Endothelial cell of umbilical vein (primary cell): ENCODE measurements at regions not wholly inside any gene's neighbourhood (a gene's known extent, or its start where the extent isn't known, plus 50 kb on each side); places are given as distances from the start of the nearest gene placed in this dataset.
"Not testable (repeated sequence)": the region's sequence is repeated elsewhere in the genome, so short reads cannot be mapped to it uniquely, and the experiment has no call there.

ENCODE experiments used
- BruUV-seq: library from RNA; stranded (reverse); fragments of 400-500 nt; replicated peaks from 2 replicates; lab custom pipeline; 2021; lab: Mats Ljungman, UMichigan
- CTCF ChIA-PET: fragments of 300-600, 350-600 bp; sonication (Branson Sonifier 250); formaldehyde crosslinking; loops from one replicate; lab custom pipeline; 2021; ENCODE audit warnings: antibody characterized with exemption, inconsistent platforms; lab: Charles Lee
- POLR2A ChIA-PET: fragments of 300-600, 350-600 bp; sonication (Branson Sonifier 250); formaldehyde crosslinking; loops from one replicate; lab custom pipeline; 2021; ENCODE audit warnings: antibody characterized with exemption, inconsistent platforms; lab: Charles Lee
- DNase-seq: peaks from one replicate; pipeline ENCODE4 v3.0.0-alpha.2; 2011; ENCODE audit warnings: low read depth, low spot score
- FAIRE-seq: peaks from 2 replicates; lab custom pipeline; 2011; peaks lifted over from hg19 to GRCh38; lab: Jason Lieb, UNC
- H2AFZ ChIP-seq: 2 replicates; pipeline ENCODE4 v1.6.0; 2012; ENCODE audit warnings: low read depth, low read length, control low read depth, inconsistent platforms
- H3K27ac ChIP-seq: 2 replicates; pipeline ENCODE4 v1.5.1; 2011; ENCODE audit warnings: low read depth, mild to moderate bottlenecking, control low read depth, low read length, moderate library complexity; ENCODE audit not compliant: insufficient read depth
- H3K27me3 ChIP-seq, 2 experiments: 2 replicates each; pipeline versions ENCODE4 v1.6.0 to v1.6.1; 2011; ENCODE audit warnings: low read length in 2 of 2, mixed read lengths in 1 of 2; ENCODE audit not compliant: control insufficient read depth in 2 of 2, insufficient read depth in 2 of 2
- H3K36me3 ChIP-seq, 2 experiments: 2 replicates in 1 of 2; 3 replicates in 1 of 2; pipeline ENCODE4 v1.5.1; 2011; ENCODE audit warnings: low read length in 2 of 2, mild to moderate bottlenecking in 1 of 2, moderate library complexity in 1 of 2; ENCODE audit not compliant: control insufficient read depth in 2 of 2, insufficient read depth in 2 of 2; ENCODE audit errors: extremely low read depth in 1 of 2
- H3K4me1 ChIP-seq: 3 replicates; pipeline ENCODE4 v1.5.1; 2011; ENCODE audit warnings: mild to moderate bottlenecking, low read length; ENCODE audit not compliant: control insufficient read depth, insufficient read depth; ENCODE audit errors: extremely low read depth
- H3K4me2 ChIP-seq: 2 replicates; pipeline ENCODE4 v1.6.1; 2011; ENCODE audit warnings: low read length, control low read depth, mixed read lengths; ENCODE audit not compliant: insufficient read depth
- H3K4me3 ChIP-seq, 3 experiments: fragments of 200-600 bp in 1 of 3; sonication (generic), shearing (Covaris generic) in 1 of 3; replicated peaks in 1 of 3; 2 replicates each; pipeline ENCODE4 v1.5.1; 2011 to 2016; ENCODE audit warnings: control low read depth in 3 of 3, low read length in 3 of 3, mild to moderate bottlenecking in 2 of 3, inconsistent platforms in 1 of 3, low read depth in 1 of 3, moderate library complexity in 1 of 3; ENCODE audit not compliant: insufficient read depth in 1 of 3
- H3K79me2 ChIP-seq: 2 replicates; pipeline ENCODE4 v1.6.0; 2012; ENCODE audit warnings: low read length, inconsistent platforms; ENCODE audit not compliant: control insufficient read depth, insufficient read depth
- H3K9ac ChIP-seq: replicated peaks from 2 replicates; pipeline ENCODE3; 2011; ENCODE audit warnings: low read length, control low read depth; ENCODE audit not compliant: insufficient read depth; ENCODE audit errors: extremely low read depth
- H3K9me1 ChIP-seq: replicated peaks from 3 replicates; pipeline ENCODE4 v1.6.0; 2011; ENCODE audit warnings: mild to moderate bottlenecking, low read length; ENCODE audit not compliant: control insufficient read depth, insufficient read depth; ENCODE audit errors: extremely low read depth
- H3K9me3 ChIP-seq: replicated peaks from 2 replicates; pipeline ENCODE4 v1.5.1; 2012; ENCODE audit warnings: low read length, inconsistent platforms; ENCODE audit not compliant: control insufficient read depth, insufficient read depth
- H4K20me1 ChIP-seq: replicated peaks from 2 replicates; pipeline ENCODE3; 2011; ENCODE audit warnings: mild to moderate bottlenecking, low read length; ENCODE audit not compliant: control insufficient read depth, insufficient read depth; ENCODE audit errors: extremely low read depth
- CTCF ChIP-seq, 2 donors: IDR thresholded peaks; 1 replicate in 1 of 2; 2 replicates in 1 of 2; pipeline ENCODE4 v1.5.1; 2011; ENCODE audit warnings: low read length in 2 of 2, mild to moderate bottlenecking in 2 of 2, moderate library complexity in 2 of 2, control low read depth in 1 of 2, inconsistent platforms in 1 of 2, low read depth in 1 of 2; ENCODE audit not compliant: insufficient read depth in 1 of 2; ENCODE audit errors: extremely low read depth in 1 of 2
- EZH2 ChIP-seq: IDR thresholded peaks from 2 replicates; pipeline ENCODE4 v1.6.1; 2012; ENCODE audit warnings: borderline replicate concordance, low read depth, mild to moderate bottlenecking, moderate library complexity, low read length, inconsistent platforms; ENCODE audit not compliant: severe bottlenecking
- FOS ChIP-seq: IDR thresholded peaks from 2 replicates; pipeline ENCODE4 v1.6.1; 2011; ENCODE audit warnings: mild to moderate bottlenecking, low read length, moderate library complexity, borderline replicate concordance; ENCODE audit not compliant: insufficient read depth
- GATA2 ChIP-seq: IDR thresholded peaks from 2 replicates; pipeline ENCODE4 v1.7.0; 2011; ENCODE audit warnings: low read depth, mild to moderate bottlenecking, moderate library complexity, mixed read lengths, low read length; ENCODE audit not compliant: insufficient read length, insufficient read depth
- JUN ChIP-seq: IDR thresholded peaks from 2 replicates; pipeline ENCODE4 v1.6.1; 2011; ENCODE audit warnings: borderline replicate concordance, low read depth; ENCODE audit not compliant: insufficient read length, insufficient read depth
- MAX ChIP-seq: IDR thresholded peaks from 2 replicates; pipeline ENCODE4 v1.6.1; 2011; ENCODE audit not compliant: insufficient read depth, insufficient read length
- MYC ChIP-seq: IDR thresholded peaks from one replicate; pipeline ENCODE4 v1.6.1; 2011; ENCODE audit warnings: mild to moderate bottlenecking, low read depth, low read length
- POLR2A ChIP-seq: IDR thresholded peaks from 2 replicates; pipeline ENCODE4 v1.6.1; 2012; ENCODE audit warnings: low read depth, mild to moderate bottlenecking, control low read depth, low read length
- POLR2AphosphoS5 ChIP-seq: IDR thresholded peaks from 2 replicates; pipeline ENCODE4 v1.6.1; 2012; ENCODE audit warnings: low read depth, mild to moderate bottlenecking, control low read depth, low read length, moderate library complexity; ENCODE audit not compliant: insufficient read depth
- dilution Hi-C: fragments of 300-500 bp; cut with MboI; formaldehyde crosslinking; loops from one replicate; pipeline ENCODE4 v1.15.0; 2019; ENCODE audit warnings: low sequenced_read_pairs; ENCODE audit not compliant: extremely low pct_ligation_motif_present
- intact Hi-C: fragments of 100-400 bp; cut with micrococcal nuclease; formaldehyde crosslinking; loops from one replicate; pipeline ENCODE4 v1.10.0; 2022

- no TSS peak for BruUV-seq
- CTCF ChIA-PET, result interaction anchor here (1.0 kb wide), 1 partner anchor 14 kb away, joined by 3 read pairs; no protein-coding TSS in a partner anchor
Measured at GRCh38 chr7:91504919-91505318, 240.7 kb downstream of the FZD1 start.

GRCh38 chr7:91506966-91507365 is 242.7 kb downstream of the FZD1 start:
- H3K9me1 ChIP-seq, CTCF ChIA-PET, FAIRE-seq, POLR2A ChIA-PET, H3K27ac ChIP-seq, H3K4me2 ChIP-seq, intact Hi-C loops, H4K20me1 ChIP-seq, H3K4me1 ChIP-seq, H3K79me2 ChIP-seq, H3K36me3 ChIP-seq, H3K27me3 ChIP-seq, DNase-seq, H3K9me3 ChIP-seq, BruUV-seq, dilution Hi-C loops, H3K4me3 ChIP-seq, H2AFZ ChIP-seq, H3K9ac ChIP-seq: not testable (repeated sequence)

More at GRCh38 chr7:91504919-91505318, 240.7 kb downstream of the FZD1 start:
- no peaks in the 10 kb centered on the region for H3K9me3 ChIP-seq
- intact Hi-C loops, result no loop called here
- H3K9me1 ChIP-seq, result no peaks in the 10 kb centered on the region
- POLR2A ChIA-PET, result no interaction called here
- TF ChIP-seq FOS, result no peak
- no peak for TF ChIP-seq EZH2
- TF ChIP-seq JUN, result no peak
- no peak for TF ChIP-seq MYC
- TF ChIP-seq CTCF (IDR thresholded peaks at IDR 0.05; ENCODE audit: extremely low read depth in 1 of 2, insufficient read depth in 1 of 2, low read depth in 1 of 2, low read length in 2 of 2), result no peak
- TF ChIP-seq POLR2A, result no peak
- no peak for TF ChIP-seq GATA2
- no peak for TF ChIP-seq MAX
- no peak for TF ChIP-seq POLR2AphosphoS5
- no peak overlapping the region for H3K9ac ChIP-seq
- DNase-seq, result no peak
- H4K20me1 ChIP-seq, result no peaks in the 10 kb centered on the region
- H3K79me2 ChIP-seq, result no peaks in the 10 kb centered on the region
- no peak overlapping the region for H2AFZ ChIP-seq
- H3K36me3 ChIP-seq, result no peaks in the 10 kb centered on the region
- no peak overlapping the region for H3K4me2 ChIP-seq
- no peak for FAIRE-seq
- no peaks in the 10 kb centered on the region for H3K27me3 ChIP-seq
- H3K4me1 ChIP-seq, result no peaks in the 10 kb centered on the region
- dilution Hi-C loops, result no loop called here
- no peak overlapping the region for H3K4me3 ChIP-seq
- no peak overlapping the region for H3K27ac ChIP-seq

- BruUV-seq, intact Hi-C loops, H3K9ac ChIP-seq, H3K79me2 ChIP-seq, H3K9me3 ChIP-seq, H3K27ac ChIP-seq, CTCF ChIA-PET, H3K4me3 ChIP-seq, H3K27me3 ChIP-seq, H4K20me1 ChIP-seq, H3K9me1 ChIP-seq, POLR2A ChIA-PET, H3K4me2 ChIP-seq, H3K4me1 ChIP-seq, FAIRE-seq, DNase-seq, dilution Hi-C loops, H3K36me3 ChIP-seq, H2AFZ ChIP-seq: not testable (repeated sequence)
Measured at GRCh38 chr7:91511861-91512260, 247.6 kb downstream of the FZD1 start.
